Transverse colon (tissue), 4 donors: ENCODE measurements at regions not wholly inside any gene's neighbourhood (a gene's known extent, or its start where the extent isn't known, plus 50 kb on each side); places are given as distances from the start of the nearest gene placed in this dataset.

ENCODE experiments used
- CTCF ChIP-seq, 5 experiments: fragments of 200-600 bp in 3 of 5; fragments of 450-650 bp in 2 of 5; sonication (generic) in 3 of 5; IDR thresholded peaks; 1 replicate in 2 of 5; 2 replicates in 3 of 5; pipeline ENCODE4 v1.5.1; 2016 to 2017; ENCODE audit warnings: antibody characterized with exemption in 5 of 5, inconsistent platforms in 3 of 5, mild to moderate bottlenecking in 2 of 5, moderate library complexity in 1 of 5
- POLR2A ChIP-seq: fragments of 450-650 bp; IDR thresholded peaks from one replicate; pipeline ENCODE4 v1.6.1; 2016; ENCODE audit warnings: antibody characterized with exemption, mild to moderate bottlenecking, moderate library complexity
- POLR2AphosphoS5 ChIP-seq, 3 donors: sonication (generic); formaldehyde crosslinking; IDR thresholded peaks; one replicate each; pipeline ENCODE4 v1.6.1; 2016; ENCODE audit warnings: antibody characterized with exemption in 3 of 3

DNA sequence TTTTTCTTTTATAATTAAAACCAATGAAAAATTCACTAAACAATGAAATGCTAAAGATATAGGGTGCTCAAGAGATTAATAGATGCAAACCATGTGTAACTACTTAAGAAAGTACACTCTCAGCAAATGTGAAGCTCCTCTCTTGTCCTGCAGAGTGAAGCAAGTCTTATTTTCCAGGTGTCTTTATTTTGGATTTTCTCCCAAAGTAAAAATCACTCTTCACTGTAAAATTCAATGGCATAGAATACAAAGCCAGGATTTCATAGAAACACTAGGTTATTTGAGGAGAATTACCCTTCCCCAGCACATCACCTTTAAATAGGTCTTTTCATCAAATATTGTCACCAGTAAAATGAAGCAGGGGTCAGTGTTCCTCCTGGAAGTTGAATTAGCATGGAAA lies 57.0 kb upstream of the GIMD1 start:
- TF ChIP-seq CTCF (IDR thresholded peaks at IDR 0.05) (no peak), POLR2A (no peak), POLR2AphosphoS5 (IDR thresholded peaks at IDR 0.05) (no peak)
